H1 (cell line): ENCODE measurements at regions not wholly inside any gene's neighbourhood (a gene's known extent, or its start where the extent isn't known, plus 50 kb on each side); places are given as distances from the start of the nearest gene placed in this dataset.

Source experiments
- CBX8 ChIP-seq: fragments of 300-800, 300-1000 bp; sonication (generic); IDR thresholded peaks from 2 replicates; pipeline ENCODE4 v1.7.1; 2016; ENCODE audit warnings: low read depth, low read length, borderline replicate concordance
- CREB1 ChIP-seq: IDR thresholded peaks from 2 replicates; pipeline ENCODE4 v1.6.1; 2012; ENCODE audit warnings: inconsistent platforms
- JUND ChIP-seq: IDR thresholded peaks from 2 replicates; pipeline ENCODE4 v1.6.1; 2011; ENCODE audit warnings: mild to moderate bottlenecking, improper control_type of control experiment, low read length
- POU5F1 ChIP-seq: IDR thresholded peaks from 2 replicates; pipeline ENCODE4 v1.6.1; 2011; ENCODE audit warnings: low read depth, mild to moderate bottlenecking, low read length, moderate library complexity
- TAF1 ChIP-seq: IDR thresholded peaks from 2 replicates; pipeline ENCODE4 v1.6.1; 2011; ENCODE audit warnings: mild to moderate bottlenecking, low read depth, low read length
- TEAD4 ChIP-seq: IDR thresholded peaks from 2 replicates; pipeline ENCODE4 v1.6.1; 2012; ENCODE audit warnings: low read depth, low read length, inconsistent platforms, mixed read lengths
- TF ChIP-seq, protein P1 (sequence below): fragments of 300-600 bp; sonication (generic); IDR thresholded peaks from 2 replicates; pipeline ENCODE4 v1.7.1; 2012; ENCODE audit warnings: low read length, moderate library complexity, mild to moderate bottlenecking, inconsistent platforms; ENCODE audit not compliant: insufficient replicate concordance

DNA sequence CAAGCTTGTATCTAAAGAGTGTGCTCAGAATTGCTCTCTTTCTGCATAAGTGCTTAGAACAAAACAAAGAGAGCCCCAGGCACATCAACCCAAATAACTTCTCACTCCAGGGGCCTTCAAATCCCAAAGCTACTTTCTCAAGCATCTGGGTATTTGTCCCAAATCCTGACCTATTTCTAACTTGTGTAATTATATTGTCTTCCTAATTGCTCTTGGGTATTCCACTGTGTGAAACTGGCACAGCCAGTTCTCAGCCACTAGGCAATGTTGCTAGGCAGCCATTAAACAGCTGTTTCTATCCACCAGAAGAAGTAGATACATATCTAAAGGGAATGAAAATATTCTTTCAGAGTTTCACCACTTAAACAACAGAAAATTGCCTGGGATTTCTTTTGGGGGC lies 198.8 kb downstream of the PRELID2 start (continued):
- TF ChIP-seq, protein P1, sequence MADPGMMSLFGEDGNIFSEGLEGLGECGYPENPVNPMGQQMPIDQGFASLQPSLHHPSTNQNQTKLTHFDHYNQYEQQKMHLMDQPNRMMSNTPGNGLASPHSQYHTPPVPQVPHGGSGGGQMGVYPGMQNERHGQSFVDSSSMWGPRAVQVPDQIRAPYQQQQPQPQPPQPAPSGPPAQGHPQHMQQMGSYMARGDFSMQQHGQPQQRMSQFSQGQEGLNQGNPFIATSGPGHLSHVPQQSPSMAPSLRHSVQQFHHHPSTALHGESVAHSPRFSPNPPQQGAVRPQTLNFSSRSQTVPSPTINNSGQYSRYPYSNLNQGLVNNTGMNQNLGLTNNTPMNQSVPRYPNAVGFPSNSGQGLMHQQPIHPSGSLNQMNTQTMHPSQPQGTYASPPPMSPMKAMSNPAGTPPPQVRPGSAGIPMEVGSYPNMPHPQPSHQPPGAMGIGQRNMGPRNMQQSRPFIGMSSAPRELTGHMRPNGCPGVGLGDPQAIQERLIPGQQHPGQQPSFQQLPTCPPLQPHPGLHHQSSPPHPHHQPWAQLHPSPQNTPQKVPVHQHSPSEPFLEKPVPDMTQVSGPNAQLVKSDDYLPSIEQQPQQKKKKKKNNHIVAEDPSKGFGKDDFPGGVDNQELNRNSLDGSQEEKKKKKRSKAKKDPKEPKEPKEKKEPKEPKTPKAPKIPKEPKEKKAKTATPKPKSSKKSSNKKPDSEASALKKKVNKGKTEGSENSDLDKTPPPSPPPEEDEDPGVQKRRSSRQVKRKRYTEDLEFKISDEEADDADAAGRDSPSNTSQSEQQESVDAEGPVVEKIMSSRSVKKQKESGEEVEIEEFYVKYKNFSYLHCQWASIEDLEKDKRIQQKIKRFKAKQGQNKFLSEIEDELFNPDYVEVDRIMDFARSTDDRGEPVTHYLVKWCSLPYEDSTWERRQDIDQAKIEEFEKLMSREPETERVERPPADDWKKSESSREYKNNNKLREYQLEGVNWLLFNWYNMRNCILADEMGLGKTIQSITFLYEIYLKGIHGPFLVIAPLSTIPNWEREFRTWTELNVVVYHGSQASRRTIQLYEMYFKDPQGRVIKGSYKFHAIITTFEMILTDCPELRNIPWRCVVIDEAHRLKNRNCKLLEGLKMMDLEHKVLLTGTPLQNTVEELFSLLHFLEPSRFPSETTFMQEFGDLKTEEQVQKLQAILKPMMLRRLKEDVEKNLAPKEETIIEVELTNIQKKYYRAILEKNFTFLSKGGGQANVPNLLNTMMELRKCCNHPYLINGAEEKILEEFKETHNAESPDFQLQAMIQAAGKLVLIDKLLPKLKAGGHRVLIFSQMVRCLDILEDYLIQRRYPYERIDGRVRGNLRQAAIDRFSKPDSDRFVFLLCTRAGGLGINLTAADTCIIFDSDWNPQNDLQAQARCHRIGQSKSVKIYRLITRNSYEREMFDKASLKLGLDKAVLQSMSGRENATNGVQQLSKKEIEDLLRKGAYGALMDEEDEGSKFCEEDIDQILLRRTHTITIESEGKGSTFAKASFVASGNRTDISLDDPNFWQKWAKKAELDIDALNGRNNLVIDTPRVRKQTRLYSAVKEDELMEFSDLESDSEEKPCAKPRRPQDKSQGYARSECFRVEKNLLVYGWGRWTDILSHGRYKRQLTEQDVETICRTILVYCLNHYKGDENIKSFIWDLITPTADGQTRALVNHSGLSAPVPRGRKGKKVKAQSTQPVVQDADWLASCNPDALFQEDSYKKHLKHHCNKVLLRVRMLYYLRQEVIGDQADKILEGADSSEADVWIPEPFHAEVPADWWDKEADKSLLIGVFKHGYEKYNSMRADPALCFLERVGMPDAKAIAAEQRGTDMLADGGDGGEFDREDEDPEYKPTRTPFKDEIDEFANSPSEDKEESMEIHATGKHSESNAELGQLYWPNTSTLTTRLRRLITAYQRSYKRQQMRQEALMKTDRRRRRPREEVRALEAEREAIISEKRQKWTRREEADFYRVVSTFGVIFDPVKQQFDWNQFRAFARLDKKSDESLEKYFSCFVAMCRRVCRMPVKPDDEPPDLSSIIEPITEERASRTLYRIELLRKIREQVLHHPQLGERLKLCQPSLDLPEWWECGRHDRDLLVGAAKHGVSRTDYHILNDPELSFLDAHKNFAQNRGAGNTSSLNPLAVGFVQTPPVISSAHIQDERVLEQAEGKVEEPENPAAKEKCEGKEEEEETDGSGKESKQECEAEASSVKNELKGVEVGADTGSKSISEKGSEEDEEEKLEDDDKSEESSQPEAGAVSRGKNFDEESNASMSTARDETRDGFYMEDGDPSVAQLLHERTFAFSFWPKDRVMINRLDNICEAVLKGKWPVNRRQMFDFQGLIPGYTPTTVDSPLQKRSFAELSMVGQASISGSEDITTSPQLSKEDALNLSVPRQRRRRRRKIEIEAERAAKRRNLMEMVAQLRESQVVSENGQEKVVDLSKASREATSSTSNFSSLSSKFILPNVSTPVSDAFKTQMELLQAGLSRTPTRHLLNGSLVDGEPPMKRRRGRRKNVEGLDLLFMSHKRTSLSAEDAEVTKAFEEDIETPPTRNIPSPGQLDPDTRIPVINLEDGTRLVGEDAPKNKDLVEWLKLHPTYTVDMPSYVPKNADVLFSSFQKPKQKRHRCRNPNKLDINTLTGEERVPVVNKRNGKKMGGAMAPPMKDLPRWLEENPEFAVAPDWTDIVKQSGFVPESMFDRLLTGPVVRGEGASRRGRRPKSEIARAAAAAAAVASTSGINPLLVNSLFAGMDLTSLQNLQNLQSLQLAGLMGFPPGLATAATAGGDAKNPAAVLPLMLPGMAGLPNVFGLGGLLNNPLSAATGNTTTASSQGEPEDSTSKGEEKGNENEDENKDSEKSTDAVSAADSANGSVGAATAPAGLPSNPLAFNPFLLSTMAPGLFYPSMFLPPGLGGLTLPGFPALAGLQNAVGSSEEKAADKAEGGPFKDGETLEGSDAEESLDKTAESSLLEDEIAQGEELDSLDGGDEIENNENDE, result no peak
- TF ChIP-seq JUND, result no peak
- no peak for TF ChIP-seq CREB1
- TF ChIP-seq CBX8, result no peak
- TF ChIP-seq TAF1, result no peak
- no peak for TF ChIP-seq POU5F1
- TF ChIP-seq TEAD4, result no peak
- TF ChIP-seq, all 59 proteins: peak for 0
